ENCODE measurements at regions not wholly inside any gene's neighbourhood (a gene's known extent, or its start where the extent isn't known, plus 50 kb on each side); places are given as distances from the start of the nearest gene placed in this dataset.

DNA sequence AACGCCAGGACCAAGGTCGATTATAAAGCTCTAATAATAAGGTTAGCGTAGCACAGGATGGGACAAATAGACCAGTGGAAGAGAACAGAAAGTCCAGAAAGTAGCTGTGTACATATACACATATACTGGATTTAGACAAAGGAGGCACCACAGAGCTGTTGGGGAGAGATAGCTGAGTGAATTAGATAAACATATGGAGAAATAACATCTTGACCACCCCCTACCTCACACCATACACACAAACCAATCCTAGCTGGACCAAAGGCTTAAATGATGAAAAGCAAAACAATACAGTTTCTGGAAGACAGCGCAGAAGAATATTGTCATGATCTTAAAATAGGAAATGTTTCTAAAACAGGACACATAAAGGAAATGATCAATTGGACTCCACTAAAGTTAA lies 112.9 kb downstream of the PXDC1 start:
- H2AFZ ChIP-seq, result no peak overlapping the region
- H3K4me1 ChIP-seq (ENCODE audit: insufficient read depth), result no peaks in the 10 kb centered on the region
- no peaks in the 10 kb centered on the region for H3K9me3 ChIP-seq (ENCODE audit: low read depth)
- H3F3A ChIP-seq (ENCODE audit: insufficient read depth), result no peaks in the 10 kb centered on the region
- WGBS, 2 experiments (ENCODE audit: low coverage in 1 of 2, low lambda C conversion rate in 2 of 2, missing lambda C conversion rate in 2 of 2), result 83% methylated on average over 4 of the region's 4 CpGs
- in situ Hi-C loops (cut with MboI), result no loop called here
- no peak overlapping the region for H3K9ac ChIP-seq
- H3K4me2 ChIP-seq (ENCODE audit: unreplicated experiment), result no peak overlapping the region
- no peak for DNase-seq
- H3K27me3 ChIP-seq (replicated peaks; ENCODE audit: insufficient read depth), result no peaks in the 10 kb centered on the region
- H3K36me3 ChIP-seq (ENCODE audit: low read depth), result no peaks in the 10 kb centered on the region
- no peaks in the 10 kb centered on the region for H3K9me2 ChIP-seq (ENCODE audit: insufficient read depth)
- no peaks in the 10 kb centered on the region for H4K20me1 ChIP-seq (ENCODE audit: insufficient read depth)
- no peak overlapping the region for H3K27ac ChIP-seq
- no peaks in the 10 kb centered on the region for H3K79me2 ChIP-seq (ENCODE audit: insufficient read depth)
- no peak for TF ChIP-seq EZH2phosphoT487 (IDR thresholded peaks at IDR 0.05; ENCODE audit: insufficient read depth, low read depth)
- TF ChIP-seq EZH2 (IDR thresholded peaks at IDR 0.05; ENCODE audit: insufficient read depth, poor library complexity, severe bottlenecking), result no peak
- no peak overlapping the region for H3K4me3 ChIP-seq

DNA sequence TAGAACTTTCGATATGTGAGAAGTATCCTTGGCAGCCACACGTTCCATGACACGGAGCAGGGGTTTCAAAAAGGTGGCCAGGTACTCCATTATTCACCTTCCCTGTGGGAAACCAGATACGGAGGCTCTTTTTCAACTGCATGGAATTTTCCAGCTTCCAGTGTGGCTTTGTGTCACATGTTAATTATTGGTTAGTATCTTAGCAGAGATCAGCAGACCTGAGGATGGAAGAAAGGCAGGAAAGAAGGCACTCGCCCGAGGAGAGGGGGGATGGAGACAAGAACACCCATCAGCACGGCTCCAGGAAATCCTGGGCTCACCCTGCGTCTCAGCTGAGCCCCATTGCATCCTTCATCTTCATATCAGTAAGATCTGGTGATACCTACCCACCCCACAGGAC lies 115.5 kb downstream of the PXDC1 start:
- no peaks in the 10 kb centered on the region for H4K20me1 ChIP-seq (ENCODE audit: insufficient read depth)
- no peak overlapping the region for H3K4me3 ChIP-seq
- WGBS, 2 experiments (ENCODE audit: low coverage in 1 of 2, low lambda C conversion rate in 2 of 2, missing lambda C conversion rate in 2 of 2), result 83 to 89% methylated on average over 8 of the region's 8 CpGs
- no peaks in the 10 kb centered on the region for H3K27me3 ChIP-seq (replicated peaks; ENCODE audit: insufficient read depth)
- TF ChIP-seq EZH2 (IDR thresholded peaks at IDR 0.05; ENCODE audit: insufficient read depth, poor library complexity, severe bottlenecking) (no peak), EZH2phosphoT487 (IDR thresholded peaks at IDR 0.05; ENCODE audit: insufficient read depth, low read depth) (no peak)
- no peaks in the 10 kb centered on the region for H3K9me3 ChIP-seq (ENCODE audit: low read depth)
- H3K9ac ChIP-seq, result no peak overlapping the region
- H2AFZ ChIP-seq, result no peak overlapping the region
- H3K79me2 ChIP-seq (ENCODE audit: insufficient read depth), result no peaks in the 10 kb centered on the region
- no peaks in the 10 kb centered on the region for H3K9me2 ChIP-seq (ENCODE audit: insufficient read depth)
- in situ Hi-C loops (cut with MboI), result no loop called here
- no peak overlapping the region for H3K4me2 ChIP-seq (ENCODE audit: unreplicated experiment)
- no peak overlapping the region for H3K27ac ChIP-seq
- H3K4me1 ChIP-seq (ENCODE audit: insufficient read depth), result no peaks in the 10 kb centered on the region
- DNase-seq, result no peak
- no peaks in the 10 kb centered on the region for H3K36me3 ChIP-seq (ENCODE audit: low read depth)
- no peaks in the 10 kb centered on the region for H3F3A ChIP-seq (ENCODE audit: insufficient read depth)

DNA sequence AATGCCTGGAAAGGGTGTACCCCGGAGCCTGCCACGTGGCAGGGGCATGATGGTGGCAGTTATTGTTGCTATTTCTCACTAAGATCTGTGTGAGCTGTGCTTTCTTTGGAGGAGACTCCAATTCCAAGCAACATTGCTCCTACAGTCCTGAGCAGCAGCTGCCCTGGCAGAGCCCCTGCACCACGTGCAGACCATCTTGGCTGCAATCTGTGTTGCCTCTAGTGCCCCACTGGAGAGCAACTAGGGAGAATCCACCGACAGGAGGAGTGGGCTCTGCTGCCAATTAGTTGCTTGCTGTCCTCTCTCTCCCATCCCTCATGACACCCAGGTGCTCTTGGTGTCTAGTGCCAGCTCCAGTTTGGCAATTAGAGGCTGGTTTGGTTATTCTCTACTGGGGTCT lies 116.0 kb downstream of the PXDC1 start:
- TF ChIP-seq EZH2 (IDR thresholded peaks at IDR 0.05; ENCODE audit: insufficient read depth, poor library complexity, severe bottlenecking) (no peak), EZH2phosphoT487 (IDR thresholded peaks at IDR 0.05; ENCODE audit: insufficient read depth, low read depth) (no peak)
- 4 to 11% methylated on average over 4 of the region's 4 CpGs for WGBS, 2 experiments (ENCODE audit: low coverage in 1 of 2, low lambda C conversion rate in 2 of 2, missing lambda C conversion rate in 2 of 2)
- no peak overlapping the region for H3K27ac ChIP-seq
- in situ Hi-C loops (cut with MboI), result no loop called here
- H3K4me2 ChIP-seq (ENCODE audit: unreplicated experiment), result no peak overlapping the region
- DNase-seq, result no peak
- no peaks in the 10 kb centered on the region for H4K20me1 ChIP-seq (ENCODE audit: insufficient read depth)
- no peaks in the 10 kb centered on the region for H3K9me3 ChIP-seq (ENCODE audit: low read depth)
- H3F3A ChIP-seq (ENCODE audit: insufficient read depth), result no peaks in the 10 kb centered on the region
- H3K36me3 ChIP-seq (ENCODE audit: low read depth), result no peaks in the 10 kb centered on the region
- H2AFZ ChIP-seq, result no peak overlapping the region
- no peaks in the 10 kb centered on the region for H3K4me1 ChIP-seq (ENCODE audit: insufficient read depth)
- no peaks in the 10 kb centered on the region for H3K9me2 ChIP-seq (ENCODE audit: insufficient read depth)
- no peaks in the 10 kb centered on the region for H3K27me3 ChIP-seq (replicated peaks; ENCODE audit: insufficient read depth)
- no peak overlapping the region for H3K9ac ChIP-seq
- no peak overlapping the region for H3K4me3 ChIP-seq
- no peaks in the 10 kb centered on the region for H3K79me2 ChIP-seq (ENCODE audit: insufficient read depth)

DNA sequence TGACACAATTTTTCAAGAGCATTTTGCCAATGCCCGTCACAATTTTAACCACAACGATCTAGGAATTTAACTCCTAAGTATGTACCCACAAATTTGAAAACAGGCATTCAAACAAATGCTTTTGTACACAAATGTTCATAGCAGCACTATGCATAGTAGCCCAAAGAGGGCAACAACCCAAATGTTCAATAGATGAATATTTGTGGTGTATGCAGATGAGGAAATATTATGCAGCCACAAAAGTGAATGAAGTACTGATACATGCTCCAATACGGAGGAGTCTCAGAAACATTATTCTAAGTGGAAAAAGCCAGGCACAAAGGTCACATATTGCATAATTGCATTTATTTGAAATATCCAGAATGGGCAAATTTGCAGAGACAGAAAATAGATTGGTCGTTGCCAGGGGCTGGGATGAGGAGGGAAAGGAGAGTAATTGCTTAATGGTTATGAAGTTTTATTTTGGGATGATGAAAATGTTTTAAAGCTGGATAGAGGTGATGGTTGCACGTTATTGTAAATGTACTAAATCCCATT lies 117.2 kb downstream of the PXDC1 start:
- H3K9me3 ChIP-seq (ENCODE audit: low read depth), result no peaks in the 10 kb centered on the region
- in situ Hi-C loops (cut with MboI), result no loop called here

DNA sequence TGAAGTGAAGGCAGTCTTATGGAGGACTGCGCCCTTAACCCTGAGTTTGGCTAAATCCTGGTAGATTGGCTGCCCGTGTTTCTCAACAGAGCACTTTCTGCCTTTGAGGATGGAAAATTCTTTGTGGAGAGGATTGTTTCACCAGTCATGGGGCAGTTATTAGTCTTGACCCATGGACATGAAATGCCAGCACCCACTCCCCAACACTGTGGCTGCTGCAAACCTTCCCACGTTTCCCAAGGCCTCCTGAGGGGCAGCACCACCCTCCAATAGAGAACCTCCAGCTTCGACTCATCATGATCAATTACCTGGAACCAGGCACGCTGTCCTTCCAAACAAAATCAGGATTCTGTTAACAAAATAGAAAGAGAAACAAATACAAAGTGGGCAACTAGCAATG lies 117.8 kb downstream of the PXDC1 start:
- H3K27ac ChIP-seq, result no peak overlapping the region
- no peaks in the 10 kb centered on the region for H3K9me3 ChIP-seq (ENCODE audit: low read depth)
- no peak overlapping the region for H3K4me3 ChIP-seq
- in situ Hi-C loops (cut with MboI), result no loop called here
- no peaks in the 10 kb centered on the region for H4K20me1 ChIP-seq (ENCODE audit: insufficient read depth)
- no peak overlapping the region for H2AFZ ChIP-seq
- DNase-seq, result no peak
- no peak overlapping the region for H3K4me2 ChIP-seq (ENCODE audit: unreplicated experiment)
- no peaks in the 10 kb centered on the region for H3K9me2 ChIP-seq (ENCODE audit: insufficient read depth)
- TF ChIP-seq EZH2 (IDR thresholded peaks at IDR 0.05; ENCODE audit: insufficient read depth, poor library complexity, severe bottlenecking) (no peak), EZH2phosphoT487 (IDR thresholded peaks at IDR 0.05; ENCODE audit: insufficient read depth, low read depth) (no peak)
- H3K4me1 ChIP-seq (ENCODE audit: insufficient read depth), result no peaks in the 10 kb centered on the region
- no peak overlapping the region for H3K9ac ChIP-seq
- 85 to 90% methylated on average over 5 of the region's 5 CpGs for WGBS, 2 experiments (ENCODE audit: low coverage in 1 of 2, low lambda C conversion rate in 2 of 2, missing lambda C conversion rate in 2 of 2)
- no peaks in the 10 kb centered on the region for H3K79me2 ChIP-seq (ENCODE audit: insufficient read depth)
- no peaks in the 10 kb centered on the region for H3K27me3 ChIP-seq (replicated peaks; ENCODE audit: insufficient read depth)
- no peaks in the 10 kb centered on the region for H3K36me3 ChIP-seq (ENCODE audit: low read depth)
- no peaks in the 10 kb centered on the region for H3F3A ChIP-seq (ENCODE audit: insufficient read depth)

More for the DNA sequence above, 117.2 kb downstream of the PXDC1 start:
- Histone ChIP-seq H3K27ac (no peak overlapping the region), H3K4me2 (ENCODE audit: unreplicated experiment) (no peak overlapping the region), H3K79me2 (ENCODE audit: insufficient read depth) (no peaks in the 10 kb centered on the region), H3K27me3 (replicated peaks; ENCODE audit: insufficient read depth) (no peaks in the 10 kb centered on the region), H3F3A (ENCODE audit: insufficient read depth) (no peaks in the 10 kb centered on the region), H4K20me1 (ENCODE audit: insufficient read depth) (no peaks in the 10 kb centered on the region), H3K9ac (no peak overlapping the region), H3K4me3 (no peak overlapping the region), H3K9me2 (ENCODE audit: insufficient read depth) (no peaks in the 10 kb centered on the region), H3K4me1 (ENCODE audit: insufficient read depth) (no peaks in the 10 kb centered on the region), H2AFZ (no peak overlapping the region), H3K36me3 (ENCODE audit: low read depth) (no peaks in the 10 kb centered on the region)
- 57 to 64% methylated on average over 5 of the region's 5 CpGs for WGBS, 2 experiments (ENCODE audit: low coverage in 1 of 2, low lambda C conversion rate in 2 of 2, missing lambda C conversion rate in 2 of 2)
- no peak for DNase-seq
- TF ChIP-seq EZH2phosphoT487 (IDR thresholded peaks at IDR 0.05; ENCODE audit: insufficient read depth, low read depth) (no peak), EZH2 (IDR thresholded peaks at IDR 0.05; ENCODE audit: insufficient read depth, poor library complexity, severe bottlenecking) (no peak)

Data from GM23248 (cell line).